Frontal cortex (tissue), 3 donors: ENCODE measurements at regions not wholly inside any gene's neighbourhood (a gene's known extent, or its start where the extent isn't known, plus 50 kb on each side); places are given as distances from the start of the nearest gene placed in this dataset.
A peak's percentile ranks its signal among the peaks of the same experiment; 100 is the strongest.

Source experiments
- DNase-seq, 2 donors: peaks; one replicate each; pipeline ENCODE4 v3.0.0; 2012; ENCODE audit warnings: low spot score in 2 of 2
- FAIRE-seq: peaks from 2 replicates; lab custom pipeline; 2012; peaks lifted over from hg19 to GRCh38; lab: Jason Lieb, UNC
- donor health status: control.
- donor health status: control.
- donor health status: control.

DNA sequence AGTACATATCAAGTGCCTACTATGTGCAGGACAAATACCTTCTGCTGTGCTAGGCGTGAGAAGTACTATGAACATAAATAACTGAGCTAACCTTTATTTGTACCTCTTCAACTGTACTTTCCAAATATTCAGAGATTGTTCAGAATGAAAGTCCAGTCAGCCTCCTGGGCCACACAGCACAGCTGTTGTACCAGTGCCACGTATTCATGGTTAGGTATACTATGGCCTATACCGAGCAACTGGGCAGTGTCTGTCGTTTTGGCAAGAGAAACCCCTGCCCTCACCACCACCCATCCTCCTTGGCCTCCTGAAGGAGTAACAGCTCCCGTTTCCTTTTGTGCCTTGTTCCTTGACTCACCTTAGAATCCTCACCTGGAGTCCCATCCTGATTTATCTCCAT is 53.0 kb downstream of the RASSF10 start:
- FAIRE-seq (no peak), DNase-seq (no peak)

DNA sequence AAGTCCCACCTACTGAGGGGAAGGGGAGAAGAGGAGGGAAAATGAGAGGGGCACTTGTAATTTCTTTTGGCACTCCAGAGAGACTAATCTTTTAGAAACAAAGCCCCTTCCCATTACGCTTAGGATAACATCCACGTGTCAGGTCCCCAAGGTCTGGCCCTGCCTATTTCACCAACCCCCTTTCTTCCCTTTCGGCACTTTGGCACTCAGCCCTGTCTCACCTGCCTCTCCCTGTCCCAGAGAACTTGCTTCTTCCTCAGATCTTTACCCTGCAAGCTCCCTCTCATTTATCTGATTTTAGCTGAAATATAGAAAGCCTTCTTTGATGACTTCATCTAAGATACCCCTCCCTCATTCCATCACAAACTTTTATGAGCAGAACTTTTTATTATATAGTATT is 55.5 kb downstream of the RASSF10 start:
- FAIRE-seq, result no peak
- no peak for DNase-seq

DNA sequence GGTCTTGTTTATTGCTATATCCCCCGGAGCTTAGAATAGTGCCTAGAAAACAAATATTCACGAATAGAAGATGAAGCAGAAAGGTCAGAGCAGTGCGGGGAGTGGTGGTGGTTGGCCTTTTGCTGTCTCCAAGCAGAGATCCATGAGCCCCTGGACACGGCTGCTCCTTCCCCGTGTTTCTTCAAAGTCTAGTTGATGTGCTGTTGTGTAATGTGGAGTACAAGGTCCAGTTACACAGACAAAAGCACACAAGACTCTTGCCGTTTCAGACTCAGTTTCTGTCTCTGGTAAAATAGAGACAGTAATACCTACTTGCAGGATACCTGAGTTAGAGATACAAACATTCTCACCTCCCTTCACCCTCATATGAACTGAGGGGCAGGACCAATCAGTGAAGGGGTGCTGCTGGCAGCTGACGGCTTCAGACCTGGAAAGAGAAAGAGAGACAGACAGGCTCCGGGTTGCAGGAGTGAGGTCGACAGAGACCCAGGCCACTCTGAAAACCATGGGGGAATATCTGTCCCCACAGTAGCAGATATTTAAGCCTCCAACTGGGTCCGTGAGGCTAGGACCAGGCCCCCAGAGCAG is 56.2 kb downstream of the RASSF10 start:
- no peak for FAIRE-seq
- no peak for DNase-seq

DNA sequence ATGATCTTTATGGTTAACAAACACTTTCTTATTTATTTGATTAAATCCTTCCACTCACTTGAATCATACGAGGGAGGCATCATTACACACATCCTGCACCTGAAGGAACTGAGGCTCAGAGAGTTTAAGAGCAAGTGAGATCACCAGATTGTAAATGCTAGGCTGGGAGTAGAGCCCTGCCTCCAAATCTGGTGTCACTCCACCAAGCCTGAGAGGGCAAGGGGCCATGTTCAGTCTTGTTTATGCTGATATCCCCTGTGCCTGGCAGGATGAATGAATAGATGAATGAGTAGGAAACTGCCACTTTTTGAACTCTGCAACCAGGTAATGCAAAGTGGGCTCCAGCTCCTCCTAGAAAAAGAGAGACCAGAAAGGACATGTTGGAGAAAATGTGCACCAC is 59.1 kb downstream of the RASSF10 start:
- no peak for DNase-seq
- FAIRE-seq, result no peak

DNA sequence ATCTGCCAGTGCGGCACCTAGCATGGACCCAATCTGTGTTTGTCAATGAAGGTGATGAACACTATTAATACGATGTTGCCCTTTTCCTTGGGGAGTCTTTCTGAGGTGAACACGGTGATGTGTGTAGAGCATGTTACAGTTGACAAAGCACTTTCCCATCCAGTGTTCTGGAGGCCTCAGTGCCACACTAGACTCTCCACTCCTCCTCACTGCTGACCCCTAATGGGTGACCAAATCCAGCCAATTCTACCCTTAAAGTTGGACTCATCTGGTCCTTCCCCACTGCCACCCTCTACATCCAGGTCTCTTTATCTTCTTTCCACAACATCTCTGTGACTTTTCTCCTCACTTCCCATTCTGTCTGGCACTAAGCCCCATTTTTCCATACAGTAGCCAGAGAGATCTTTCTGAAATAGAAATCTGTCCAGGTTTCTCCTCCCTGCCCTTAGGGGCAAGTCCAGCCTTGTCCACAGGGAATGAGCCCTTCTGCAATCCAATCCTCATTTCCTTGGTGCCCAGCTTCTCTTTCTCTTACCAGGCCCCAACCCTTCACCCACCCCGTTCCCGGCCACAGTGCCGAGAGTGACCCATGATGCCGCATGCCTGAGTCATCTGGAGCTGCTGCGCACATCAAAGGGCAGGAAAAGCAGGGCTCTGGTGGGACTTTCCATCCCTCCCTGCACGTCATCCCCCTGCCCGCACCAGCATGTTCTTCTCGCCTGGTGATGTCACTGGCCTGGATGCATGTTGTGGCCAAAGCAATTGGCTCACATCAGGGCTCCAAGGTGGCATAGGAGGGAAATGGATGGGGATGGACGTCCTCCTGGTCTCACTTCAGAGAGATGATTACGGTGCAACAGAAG is 64.2 kb downstream of the RASSF10 start:
- FAIRE-seq, result no peak
- no peak for DNase-seq

DNA sequence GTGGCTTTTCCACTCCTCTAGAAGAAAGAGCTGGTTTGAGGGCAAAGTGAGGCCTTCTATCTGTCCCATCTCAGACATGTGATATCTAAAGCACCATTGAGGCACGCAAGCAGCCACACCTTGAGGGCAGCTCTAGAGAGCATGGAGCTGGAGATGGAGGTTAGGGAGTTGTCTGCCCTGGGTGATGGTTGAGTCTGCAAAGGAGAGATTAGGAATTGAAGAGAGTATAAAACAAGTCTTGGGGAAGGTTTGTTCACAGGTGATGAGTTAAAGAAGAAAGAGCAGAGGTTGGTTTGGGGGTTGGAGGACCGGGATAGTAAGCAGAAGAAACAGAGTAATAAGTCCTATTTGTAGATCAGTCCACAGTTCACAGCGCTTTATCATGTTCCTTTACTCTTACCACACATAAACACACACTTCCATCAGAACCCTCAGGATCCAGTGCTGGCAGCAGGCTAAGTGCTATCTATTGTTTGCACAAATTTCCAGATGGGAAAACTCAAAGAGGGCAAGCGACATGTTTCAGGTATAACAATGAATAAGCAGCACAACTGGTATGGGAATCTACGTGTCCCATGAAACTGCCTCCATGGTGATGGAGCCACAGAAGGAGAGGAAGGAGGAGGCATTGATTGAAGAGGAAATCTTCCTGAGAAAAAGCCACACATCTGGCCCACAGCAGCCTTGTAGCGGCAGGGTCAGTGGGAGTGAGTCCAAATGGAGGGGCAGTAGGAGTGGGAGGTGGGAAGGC is 65.8 kb downstream of the RASSF10 start:
- FAIRE-seq (no peak), DNase-seq (no peak)

DNA sequence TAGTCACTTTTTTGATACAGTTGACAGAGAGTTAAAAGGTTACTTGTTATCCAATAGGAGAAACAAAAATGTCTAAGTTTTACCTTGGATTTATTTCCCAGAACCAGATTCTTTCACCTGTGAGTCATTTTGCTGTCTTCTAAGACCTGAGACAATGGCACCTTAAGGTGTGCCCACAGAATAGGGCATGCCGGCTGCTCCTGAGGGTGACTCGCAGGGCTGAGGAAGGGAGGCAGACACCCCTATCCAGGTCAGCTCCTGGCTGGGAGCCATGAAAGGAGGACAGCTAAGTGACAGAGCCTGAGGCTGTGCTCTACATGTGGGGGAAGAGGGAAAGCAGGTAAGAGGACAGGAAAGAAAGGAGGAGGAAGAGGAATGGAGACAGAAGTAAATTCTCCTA is 67.8 kb downstream of the RASSF10 start:
- no peak for DNase-seq

DNA sequence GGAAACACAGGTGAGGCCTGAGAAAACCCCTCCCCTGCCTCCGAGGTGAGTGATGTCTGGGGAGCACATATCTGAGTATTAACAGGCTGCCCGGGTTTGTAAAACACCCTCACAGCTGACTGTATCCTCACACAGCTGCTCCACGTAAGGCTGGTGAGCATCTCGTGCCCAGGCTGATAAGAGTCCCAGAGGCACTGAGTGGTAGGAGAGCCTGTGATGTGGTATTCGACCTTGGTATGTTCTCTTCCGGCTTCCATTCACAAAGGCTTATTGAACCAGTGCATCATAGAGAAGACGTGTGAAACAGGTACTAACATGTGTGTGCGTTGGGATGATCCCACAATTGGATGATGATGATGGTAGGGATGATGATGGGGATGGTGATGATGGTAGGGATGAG is 71.7 kb downstream of the RASSF10 start:
- DNase-seq (no peak), FAIRE-seq (no peak)

More for the DNA sequence above, 67.8 kb downstream of the RASSF10 start:
- FAIRE-seq, result no peak

DNA sequence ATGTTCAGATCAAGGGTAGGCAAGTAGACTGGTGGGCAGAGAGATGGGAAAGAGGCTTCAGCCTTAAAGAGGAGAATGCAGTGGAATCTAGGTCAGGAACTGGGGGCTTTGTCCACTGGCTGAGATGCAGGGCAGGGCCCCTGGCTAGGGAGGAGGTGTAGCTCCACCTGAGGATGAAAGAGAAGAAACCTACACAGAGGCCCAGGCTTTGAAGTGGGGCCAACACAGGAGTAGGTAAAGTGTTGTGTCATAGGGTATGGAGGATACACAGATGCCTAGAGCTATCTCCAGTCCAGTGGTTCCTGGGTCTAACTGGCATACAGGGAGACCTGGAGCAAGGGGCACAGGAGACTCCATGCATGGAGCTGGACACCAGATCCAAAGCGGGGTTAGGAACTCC is 73.5 kb downstream of the RASSF10 start:
- DNase-seq, result no peak
- FAIRE-seq, result no peak

DNA sequence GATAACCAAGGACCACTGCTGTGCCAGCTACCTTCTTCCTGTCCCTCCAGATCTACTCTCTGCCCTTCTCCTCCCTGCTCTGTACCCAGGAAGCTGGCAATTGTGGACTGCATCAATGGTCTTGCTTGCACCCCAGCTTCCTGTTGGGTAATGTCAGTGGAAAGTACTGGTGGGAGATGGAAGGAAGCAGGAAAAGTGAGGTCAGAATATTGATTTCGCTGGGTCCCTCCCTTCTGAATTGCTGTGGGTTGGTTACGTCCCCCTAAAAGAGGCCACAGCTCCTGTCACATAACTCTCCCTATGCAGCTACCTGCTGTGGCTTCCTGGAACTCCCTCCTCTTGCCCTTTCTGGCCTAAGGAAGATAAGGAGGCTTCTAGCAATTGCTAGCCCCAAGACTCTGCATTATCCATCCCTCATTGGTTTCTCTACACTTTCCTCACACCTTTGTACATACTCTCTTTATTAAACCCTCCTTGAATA is 81.2 kb downstream of the RASSF10 start:
- FAIRE-seq, result no peak
- no peak for DNase-seq

DNA sequence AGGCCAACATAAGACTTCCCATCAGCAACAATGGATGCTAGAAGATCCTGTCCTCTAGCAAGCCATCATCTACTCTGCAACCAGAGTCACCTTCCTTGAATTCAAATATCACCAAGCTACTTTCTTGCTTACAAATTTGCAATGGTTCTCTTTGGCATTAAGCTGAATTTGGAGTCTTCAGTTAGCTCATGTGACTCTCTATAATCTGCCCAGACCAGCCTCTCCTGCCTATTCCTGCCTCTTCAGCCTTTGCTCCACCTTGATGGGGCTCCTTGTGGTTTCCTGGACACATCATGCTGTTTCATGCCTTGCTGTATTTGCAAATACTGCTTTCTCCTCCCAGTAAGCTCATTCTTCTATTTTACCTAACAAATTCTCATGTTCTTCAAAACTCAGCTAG is 82.3 kb downstream of the RASSF10 start:
- no peak for FAIRE-seq
- no peak for DNase-seq

DNA sequence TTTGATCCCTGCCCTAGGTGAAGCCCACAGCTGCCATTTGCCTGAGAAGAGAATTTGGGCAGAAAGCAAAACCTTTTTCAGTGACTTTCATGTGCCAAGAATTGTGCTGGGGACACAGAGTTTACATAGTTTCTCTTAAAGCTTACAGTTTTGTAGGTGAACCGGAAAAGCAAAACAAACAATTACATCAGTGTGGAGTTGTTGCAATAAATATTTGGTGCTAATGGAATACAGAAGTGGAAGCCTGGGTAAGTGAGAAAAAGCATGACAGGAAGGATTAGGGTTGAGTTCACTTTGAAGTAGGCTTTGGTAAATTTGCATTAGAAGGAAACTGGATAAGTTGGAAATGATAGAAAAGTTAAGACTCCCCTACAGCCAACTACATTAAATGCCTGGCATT is 82.7 kb downstream of the RASSF10 start:
- FAIRE-seq, result no peak
- DNase-seq, result no peak

DNA sequence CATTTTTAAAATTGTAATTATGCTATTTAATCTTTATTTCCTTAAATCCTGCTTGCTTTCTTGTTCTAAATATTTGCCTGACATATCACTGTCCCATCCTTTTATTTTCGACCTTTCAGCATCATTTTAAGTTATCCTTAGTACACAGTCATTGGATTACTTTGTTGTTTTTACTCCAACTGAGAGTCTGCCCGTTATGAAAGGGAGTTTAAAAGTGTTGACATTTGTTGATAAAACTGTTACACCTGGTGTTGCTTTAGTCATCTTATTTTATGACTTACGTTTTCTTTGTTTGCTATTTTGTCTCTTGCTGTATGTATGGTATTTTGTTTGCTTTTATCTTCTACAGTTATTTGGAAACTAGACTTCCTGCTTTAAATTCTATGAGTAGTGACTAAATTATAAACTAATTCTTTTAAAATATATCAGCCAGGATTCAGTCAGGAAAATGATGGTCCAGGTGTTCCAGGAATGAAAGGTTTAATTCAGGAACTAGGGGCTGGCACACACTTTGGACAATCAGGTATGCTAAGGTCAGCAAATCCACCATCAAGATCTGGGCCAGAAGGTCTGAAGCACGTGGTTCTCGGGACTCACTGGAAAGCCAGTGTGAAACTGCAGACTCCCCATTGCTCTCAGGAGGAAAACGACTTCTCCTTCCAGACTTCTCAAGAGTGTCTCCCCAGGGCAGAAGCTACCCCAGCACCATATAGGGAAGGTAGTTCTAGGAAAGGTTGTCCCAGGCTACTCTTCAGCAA is 86.0 kb downstream of the RASSF10 start:
- FAIRE-seq (no peak), DNase-seq (no peak)

DNA sequence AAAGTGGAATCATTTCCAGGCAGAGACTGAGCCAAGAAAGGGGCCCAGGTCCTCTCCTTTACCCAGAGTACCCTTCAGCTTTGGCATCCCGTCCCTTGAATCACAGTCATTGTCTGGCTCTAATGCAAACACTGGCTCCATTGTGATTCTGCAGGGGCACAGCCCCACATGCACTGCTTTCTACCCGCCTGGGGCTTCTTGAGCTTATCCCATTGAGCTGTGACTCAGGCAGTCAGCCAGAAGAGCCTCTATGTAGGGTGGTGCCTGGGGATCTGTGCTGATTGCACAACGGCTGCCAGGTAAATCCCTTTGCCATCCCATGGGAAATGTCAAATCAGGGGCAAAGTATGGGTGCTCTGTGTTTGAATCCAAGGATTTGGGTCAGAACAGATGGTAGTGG is 88.9 kb downstream of the RASSF10 start:
- peak; percentile 18 to 24 for DNase-seq
- no peak for FAIRE-seq

DNA sequence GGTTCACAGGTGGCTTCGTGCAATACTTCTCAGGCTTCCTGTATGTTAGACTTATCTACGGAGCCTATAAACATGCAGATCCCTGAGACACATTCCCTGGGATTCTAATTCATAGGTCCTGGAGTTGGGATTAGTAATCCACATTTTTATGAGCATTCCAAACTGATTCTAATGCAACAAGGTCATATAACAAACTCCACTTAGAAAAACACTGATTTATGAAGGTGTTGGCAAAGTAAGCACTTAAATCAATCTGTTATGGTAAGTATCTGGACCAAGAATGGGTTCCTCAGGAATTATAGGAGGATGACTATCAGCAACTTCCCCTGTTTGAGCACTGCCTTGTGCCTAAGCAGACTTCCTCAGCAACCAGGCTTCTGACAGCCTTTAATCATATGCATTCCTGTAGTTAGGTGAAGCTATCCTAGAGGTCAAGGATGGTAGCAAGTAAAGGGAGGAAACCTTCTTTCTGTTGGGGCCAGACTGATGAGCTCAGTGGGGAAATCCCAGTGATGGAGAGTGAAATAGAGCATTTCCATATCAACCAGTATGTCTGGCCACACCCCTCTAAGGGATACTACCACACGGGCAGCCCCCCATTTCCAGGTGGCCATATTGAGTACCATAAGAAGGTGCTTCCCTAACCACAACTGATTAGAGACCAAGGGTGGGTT is 89.6 kb downstream of the RASSF10 start:
- FAIRE-seq, result no peak
- no peak for DNase-seq

DNA sequence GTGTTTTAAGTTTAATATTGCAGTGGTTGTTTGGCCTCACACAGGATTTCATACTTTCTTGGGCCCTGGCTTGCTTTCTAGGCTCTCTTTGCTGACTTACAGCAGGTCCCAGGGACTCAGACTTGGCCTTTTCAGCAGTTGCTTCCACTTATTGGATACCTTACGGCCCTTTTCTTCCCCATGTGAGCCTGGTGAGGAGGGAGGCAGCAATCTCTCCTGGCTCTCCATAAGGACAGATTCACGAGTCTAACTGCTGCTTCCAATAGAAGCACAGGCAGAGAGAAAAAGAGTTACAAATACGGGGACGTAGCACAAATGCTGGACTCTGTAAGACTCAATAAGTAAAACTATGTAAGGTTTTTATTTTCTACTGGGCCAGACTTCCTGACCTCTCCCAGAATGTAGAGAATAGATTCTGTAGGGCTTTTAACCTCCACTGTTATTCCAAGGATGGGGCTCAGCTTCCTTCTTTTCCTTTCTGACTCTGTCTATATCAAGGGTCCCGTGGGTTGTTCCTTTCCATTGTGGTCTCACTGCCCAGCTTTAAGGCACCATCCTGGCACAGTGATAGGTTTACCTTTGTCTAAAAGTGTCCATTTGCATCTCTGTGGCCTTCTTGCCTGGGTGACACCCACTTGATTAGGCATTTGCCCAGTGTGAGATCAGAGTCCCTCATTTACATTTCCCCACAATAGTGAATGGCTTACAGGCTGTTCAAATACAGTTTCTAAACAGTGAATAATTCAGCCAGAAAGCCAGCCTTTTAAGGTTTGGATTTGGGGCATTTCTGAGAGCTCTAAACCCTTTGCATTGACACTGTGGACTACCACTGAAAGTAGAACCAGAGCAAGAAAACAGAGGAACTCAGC is 92.8 kb downstream of the RASSF10 start:
- FAIRE-seq (no peak), DNase-seq (peak in 1 of 2 donors; percentile 11)

DNA sequence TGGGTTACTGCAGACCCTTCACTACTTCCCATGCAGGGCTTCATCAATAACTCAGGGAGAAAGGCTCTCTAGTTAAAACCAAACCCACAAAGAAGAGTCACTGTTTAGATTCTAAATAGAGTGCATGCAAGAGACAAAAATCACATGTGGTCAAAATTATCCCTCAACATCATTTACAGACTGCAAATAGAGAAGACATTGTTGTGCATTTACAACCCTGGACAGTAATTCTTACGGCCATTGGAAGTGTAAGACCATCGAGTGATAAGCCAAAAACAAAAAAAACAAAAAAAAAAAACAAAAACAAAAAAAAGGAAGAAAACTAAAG is 93.4 kb downstream of the RASSF10 start:
- FAIRE-seq (no peak), DNase-seq (no peak)

DNA sequence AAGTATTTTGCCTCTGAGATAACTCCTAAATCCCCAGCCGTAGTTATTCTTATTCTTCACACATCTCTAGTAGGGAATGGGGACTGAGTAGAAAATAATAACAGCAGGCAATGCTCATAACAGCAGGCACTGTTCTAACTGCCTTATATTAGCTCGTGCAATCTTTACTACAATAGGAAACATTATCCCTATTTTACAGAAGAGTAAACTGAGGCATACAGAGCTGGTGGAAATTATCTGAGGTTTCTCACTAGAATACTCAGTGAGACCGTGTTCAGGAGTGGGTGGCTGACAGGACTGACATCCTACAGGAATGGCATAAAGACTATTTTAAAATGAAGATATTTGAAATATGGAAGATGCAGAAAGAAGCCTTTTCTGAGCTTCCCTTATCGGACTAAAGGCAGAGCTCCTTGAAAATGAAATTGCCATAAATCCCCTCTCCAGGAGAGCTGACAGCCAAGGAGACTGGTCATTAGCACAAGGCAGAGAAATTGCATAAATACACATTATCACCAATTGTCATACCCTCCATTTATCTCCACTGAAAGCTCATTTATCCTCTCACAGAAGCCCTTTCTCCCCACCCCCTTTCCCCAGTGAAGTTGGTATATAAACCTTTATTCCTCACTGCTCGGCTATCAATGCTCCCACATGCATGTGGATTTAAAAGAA is 93.9 kb downstream of the RASSF10 start:
- no peak for DNase-seq
- FAIRE-seq, result no peak
